ENCODE measurements at regions not wholly inside any gene's neighbourhood (a gene's known extent, or its start where the extent isn't known, plus 50 kb on each side); places are given as distances from the start of the nearest gene placed in this dataset.
"Not testable (repeated sequence)": the region's sequence is repeated elsewhere in the genome, so short reads cannot be mapped to it uniquely, and the experiment has no call there.

GRCh38 chr3:26141296-26141695, 351.4 kb downstream of the OXSM start:
- DNase-seq (ENCODE audit: low read depth in 3 of 3) = no peak

GRCh38 chr3:26145769-26146168, 355.9 kb downstream of the OXSM start:
- DNase-seq (ENCODE audit: low read depth in 3 of 3) = no peak

GRCh38 chr3:26157428-26157827, 367.5 kb downstream of the OXSM start:
- DNase-seq (ENCODE audit: low read depth in 3 of 3) = not testable (repeated sequence)

GRCh38 chr3:26171006-26171405, 381.1 kb downstream of the OXSM start:
- DNase-seq (ENCODE audit: low read depth in 3 of 3) = no peak

- DNase-seq (ENCODE audit: low read depth in 3 of 3) = no peak
Observed at GRCh38 chr3:26191556-26191955, 401.7 kb downstream of the OXSM start.

- no peak for DNase-seq (ENCODE audit: low read depth in 3 of 3)
Observed at GRCh38 chr3:26193558-26193957, 403.7 kb downstream of the OXSM start.

GRCh38 chr3:26196781-26197180, 406.9 kb downstream of the OXSM start:
- no peak for DNase-seq (ENCODE audit: low read depth in 3 of 3)

- DNase-seq (ENCODE audit: low read depth in 3 of 3) = no peak
Observed at GRCh38 chr3:26198609-26199008, 408.7 kb downstream of the OXSM start.

- DNase-seq (ENCODE audit: low read depth in 3 of 3) = no peak
Observed at GRCh38 chr3:26202169-26202568, 412.3 kb downstream of the OXSM start.

- no peak for DNase-seq (ENCODE audit: low read depth in 3 of 3)
Observed at GRCh38 chr3:26205475-26205874, 415.6 kb downstream of the OXSM start.

- no peak for DNase-seq (ENCODE audit: low read depth in 3 of 3)
Observed at GRCh38 chr3:26208201-26208600, 414.4 kb upstream of the LRRC3B start.

GRCh38 chr3:26229801-26230200, 392.8 kb upstream of the LRRC3B start:
- DNase-seq (ENCODE audit: low read depth in 3 of 3) = no peak

GRCh38 chr3:26233374-26233773, 389.2 kb upstream of the LRRC3B start:
- DNase-seq (ENCODE audit: low read depth in 3 of 3) = no peak

GRCh38 chr3:26236531-26236930, 386.0 kb upstream of the LRRC3B start:
- no peak for DNase-seq (ENCODE audit: low read depth in 3 of 3)

GRCh38 chr3:26237036-26237682, 385.4 kb upstream of the LRRC3B start:
- DNase-seq (ENCODE audit: low read depth in 3 of 3) = no peak

- not testable (repeated sequence) for DNase-seq (ENCODE audit: low read depth in 3 of 3)
Observed at GRCh38 chr3:26244586-26244985, 378.0 kb upstream of the LRRC3B start.

- no peak for DNase-seq (ENCODE audit: low read depth in 3 of 3)
Observed at GRCh38 chr3:26245236-26245635, 377.3 kb upstream of the LRRC3B start.

GRCh38 chr3:26246901-26247300, 375.7 kb upstream of the LRRC3B start:
- DNase-seq (ENCODE audit: low read depth in 3 of 3) = no peak

GRCh38 chr3:26247712-26248111, 374.9 kb upstream of the LRRC3B start:
- no peak for DNase-seq (ENCODE audit: low read depth in 3 of 3)

GRCh38 chr3:26252001-26252400, 370.6 kb upstream of the LRRC3B start:
- no peak for DNase-seq (ENCODE audit: low read depth in 3 of 3)

GRCh38 chr3:26256224-26256623, 366.3 kb upstream of the LRRC3B start:
- no peak for DNase-seq (ENCODE audit: low read depth in 3 of 3)

- no peak for DNase-seq (ENCODE audit: low read depth in 3 of 3)
Observed at GRCh38 chr3:26259176-26259575, 363.4 kb upstream of the LRRC3B start.

GRCh38 chr3:26260139-26260538, 362.4 kb upstream of the LRRC3B start:
- DNase-seq (ENCODE audit: low read depth in 3 of 3) = no peak

GRCh38 chr3:26264708-26265107, 357.9 kb upstream of the LRRC3B start:
- no peak for DNase-seq (ENCODE audit: low read depth in 3 of 3)
